HEK293T (cell line): ENCODE measurements at regions not wholly inside any gene's neighbourhood (a gene's known extent, or its start where the extent isn't known, plus 50 kb on each side); places are given as distances from the start of the nearest gene placed in this dataset.

Experiments
- CTCF ChIA-PET: fragments of 350-600 bp; formaldehyde crosslinking; extraction: SDS; loops from one replicate; lab custom pipeline; 2021; ENCODE audit warnings: antibody characterized with exemption, inconsistent platforms; lab: Yijun Ruan, JAX
- POLR2A ChIA-PET: fragments of 350-600 bp; formaldehyde crosslinking; extraction: SDS; loops from one replicate; lab custom pipeline; 2020; ENCODE audit warnings: antibody characterized with exemption, inconsistent platforms; lab: Yijun Ruan, JAX
- DNase-seq: peaks from one replicate; pipeline ENCODE4 v3.0.0; 2012; ENCODE audit warnings: mixed read lengths; ENCODE audit errors: extremely low spot score
- ARNT ChIP-seq: fragments of 450-650 bp; IDR thresholded peaks from 2 replicates; pipeline ENCODE4 v1.6.1; 2017; ENCODE audit warnings: mild to moderate bottlenecking
- BHLHE40 ChIP-seq: fragments of 450-650 bp; IDR thresholded peaks from 2 replicates; pipeline ENCODE4 v1.6.1; 2016; ENCODE audit warnings: mild to moderate bottlenecking, moderate library complexity, borderline replicate concordance
- CTBP1 ChIP-seq: fragments of 450-650 bp; IDR thresholded peaks from 2 replicates; pipeline ENCODE4 v1.6.1; 2016; ENCODE audit warnings: borderline replicate concordance
- ELF4 ChIP-seq: fragments of 450-650 bp; IDR thresholded peaks from 2 replicates; pipeline ENCODE4 v1.6.1; 2017; ENCODE audit warnings: antibody characterized with exemption
- FOXA1 ChIP-seq: fragments of 450-650 bp; IDR thresholded peaks from 2 replicates; pipeline ENCODE4 v1.6.1; 2016; ENCODE audit warnings: mild to moderate bottlenecking
- FOXK2 ChIP-seq: fragments of 450-650 bp; IDR thresholded peaks from 2 replicates; pipeline ENCODE4 v1.6.1; 2016; ENCODE audit warnings: mild to moderate bottlenecking
- FOXM1 ChIP-seq: fragments of 450-650 bp; IDR thresholded peaks from 2 replicates; pipeline ENCODE4 v1.6.1; 2017; ENCODE audit warnings: mild to moderate bottlenecking, borderline replicate concordance
- HDGF ChIP-seq: fragments of 450-650 bp; IDR thresholded peaks from 2 replicates; pipeline ENCODE4 v1.6.1; 2017; ENCODE audit warnings: antibody characterized with exemption, borderline replicate concordance
- L3MBTL2 ChIP-seq: fragments of 450-650 bp; conservative IDR thresholded peaks from 2 replicates; pipeline ENCODE4 v1.6.1; 2016; ENCODE audit warnings: mild to moderate bottlenecking
- LEF1 ChIP-seq: fragments of 450-650 bp; IDR thresholded peaks from 2 replicates; pipeline ENCODE4 v1.6.1; 2017; ENCODE audit warnings: mild to moderate bottlenecking, borderline replicate concordance
- NFRKB ChIP-seq: fragments of 450-650 bp; IDR thresholded peaks from 2 replicates; pipeline ENCODE4 v1.6.1; 2016; ENCODE audit warnings: mild to moderate bottlenecking, moderate library complexity
- PKNOX1 ChIP-seq: fragments of 450-650 bp; IDR thresholded peaks from 2 replicates; pipeline ENCODE4 v1.6.1; 2016
- SP1 ChIP-seq: fragments of 450-650 bp; IDR thresholded peaks from 2 replicates; pipeline ENCODE4 v1.6.1; 2017
- SUZ12 ChIP-seq: fragments of 450-650 bp; IDR thresholded peaks from 2 replicates; pipeline ENCODE4 v1.6.1; 2016; ENCODE audit warnings: mild to moderate bottlenecking
- TARDBP ChIP-seq: fragments of 450-650 bp; IDR thresholded peaks from 2 replicates; pipeline ENCODE4 v1.6.1; 2016
- ZNF384 ChIP-seq: fragments of 450-650 bp; IDR thresholded peaks from 2 replicates; pipeline ENCODE4 v1.6.1; 2016

DNA sequence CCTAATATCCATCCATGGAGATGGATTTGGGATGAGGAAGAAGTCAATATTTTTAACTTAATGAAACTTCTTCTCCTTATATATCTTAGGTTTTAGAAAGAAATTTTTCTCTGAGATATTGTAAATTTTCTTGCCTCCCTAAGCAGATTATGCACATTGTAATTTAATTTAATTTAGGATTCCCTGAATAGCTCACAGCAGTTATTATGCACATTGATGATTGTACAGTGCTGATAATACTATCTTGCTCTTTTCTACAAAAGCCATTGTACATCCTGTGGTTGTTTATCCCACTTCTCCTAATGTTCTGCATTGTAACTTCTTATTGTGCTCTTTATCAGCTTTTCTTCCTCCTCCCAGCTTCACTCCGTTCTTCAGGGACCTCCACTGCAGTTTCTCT is 410.4 kb upstream of the WWC1 start:
- CTCF ChIA-PET = no interaction called here
- POLR2A ChIA-PET = no interaction called here

GRCh38 chr5:167886196-167886595 is 405.2 kb upstream of the WWC1 start:
- TF ChIP-seq PKNOX1 = no peak
- ChIA-PET CTCF (no interaction called here), POLR2A (no interaction called here)
- DNase-seq = no peak

More for the DNA sequence above, 410.4 kb upstream of the WWC1 start:
- no peak for DNase-seq
- no peak for TF ChIP-seq CTBP1
- TF ChIP-seq FOXA1 = no peak
- no peak for TF ChIP-seq ZNF384
- no peak for TF ChIP-seq ELF4
- TF ChIP-seq L3MBTL2 = no peak
- no peak for TF ChIP-seq FOXM1
- TF ChIP-seq HDGF = no peak
- TF ChIP-seq ARNT = no peak
- TF ChIP-seq SUZ12 = no peak
- TF ChIP-seq PKNOX1 = no peak
- TF ChIP-seq TARDBP = no peak
- no peak for TF ChIP-seq BHLHE40
- no peak for TF ChIP-seq SP1
- TF ChIP-seq NFRKB = no peak
- TF ChIP-seq LEF1 = no peak

GRCh38 chr5:167888393-167888792 is 403.1 kb upstream of the WWC1 start:
- ChIA-PET POLR2A (no interaction called here), CTCF (no interaction called here)
- TF ChIP-seq PKNOX1 (no peak), NFRKB (no peak), SUZ12 (no peak), FOXA1 (no peak), LEF1 (no peak), SP1 (no peak), FOXM1 (no peak), CTBP1 (no peak)
- no peak for DNase-seq

DNA sequence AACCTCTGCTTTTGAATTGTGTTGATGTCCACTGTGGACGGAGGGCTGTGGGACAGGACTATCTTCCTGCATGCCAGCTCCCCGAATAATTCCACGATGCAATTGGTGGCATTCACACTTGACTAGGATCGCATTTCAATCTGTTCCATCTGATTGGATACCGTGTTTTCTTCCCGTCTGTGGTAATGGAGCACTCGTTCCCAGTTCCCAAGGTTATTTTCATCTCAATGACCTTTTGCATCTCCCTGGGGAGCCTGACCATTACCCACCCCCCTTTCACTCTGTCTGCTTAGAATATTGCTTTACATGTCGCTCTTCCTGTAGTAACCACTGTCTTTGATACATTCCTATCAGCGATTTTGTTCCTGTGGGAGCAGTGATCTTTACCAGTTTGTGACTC is 402.2 kb upstream of the WWC1 start:
- ChIA-PET CTCF (no interaction called here), POLR2A (no interaction called here)
- no peak for TF ChIP-seq ZNF384
- no peak for TF ChIP-seq BHLHE40
- no peak for TF ChIP-seq LEF1
- no peak for TF ChIP-seq HDGF
- no peak for TF ChIP-seq SUZ12
- TF ChIP-seq CTBP1 = no peak
- no peak for TF ChIP-seq ELF4
- no peak for TF ChIP-seq ARNT
- no peak for TF ChIP-seq SP1
- no peak for TF ChIP-seq FOXK2
- DNase-seq = no peak

- TF ChIP-seq HDGF (no peak), FOXA1 (no peak), TARDBP (no peak), SP1 (no peak), ZNF384 (no peak), FOXK2 (no peak), FOXM1 (no peak), LEF1 (no peak), ELF4 (no peak), CTBP1 (no peak), SUZ12 (no peak), ARNT (no peak), NFRKB (no peak), PKNOX1 (no peak), L3MBTL2 (no peak)
- POLR2A ChIA-PET = no interaction called here
- no peak for DNase-seq
- CTCF ChIA-PET = no interaction called here
Observed at GRCh38 chr5:167892352-167893115, 398.9 kb upstream of the WWC1 start.

DNA sequence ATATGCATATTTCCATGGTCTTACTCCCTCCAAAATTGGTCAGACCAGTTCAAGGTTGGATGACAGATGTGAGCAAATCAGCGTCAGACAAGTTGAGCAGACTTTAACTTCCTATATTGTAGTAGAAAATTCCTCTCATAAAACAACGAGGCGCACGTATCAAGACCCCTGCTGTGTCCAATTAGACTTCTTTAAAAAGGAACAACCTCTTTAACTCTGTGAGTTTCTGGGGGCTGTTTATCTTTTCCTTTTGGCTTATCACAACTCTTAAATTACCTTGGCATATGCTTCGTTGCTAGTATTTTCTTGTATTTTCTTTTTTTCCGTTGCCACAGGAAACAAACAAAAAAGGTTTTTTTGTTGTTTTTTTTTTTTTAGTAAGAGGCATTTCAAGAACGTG is 398.2 kb upstream of the WWC1 start:
- no peak for DNase-seq
- TF ChIP-seq BHLHE40 (no peak), ZNF384 (no peak), LEF1 (no peak), FOXK2 (no peak), SP1 (no peak), ARNT (no peak), PKNOX1 (no peak), L3MBTL2 (no peak), SUZ12 (no peak), FOXM1 (no peak), FOXA1 (no peak), CTBP1 (no peak), NFRKB (no peak), HDGF (no peak), ELF4 (no peak), TARDBP (no peak)
- CTCF ChIA-PET = no interaction called here
- POLR2A ChIA-PET = no interaction called here
